ENCODE measurements at regions not wholly inside any gene's neighbourhood (a gene's known extent, or its start where the extent isn't known, plus 50 kb on each side); places are given as distances from the start of the nearest gene placed in this dataset.
"Not testable (repeated sequence)": the region's sequence is repeated elsewhere in the genome, so short reads cannot be mapped to it uniquely, and the experiment has no call there.

DNA sequence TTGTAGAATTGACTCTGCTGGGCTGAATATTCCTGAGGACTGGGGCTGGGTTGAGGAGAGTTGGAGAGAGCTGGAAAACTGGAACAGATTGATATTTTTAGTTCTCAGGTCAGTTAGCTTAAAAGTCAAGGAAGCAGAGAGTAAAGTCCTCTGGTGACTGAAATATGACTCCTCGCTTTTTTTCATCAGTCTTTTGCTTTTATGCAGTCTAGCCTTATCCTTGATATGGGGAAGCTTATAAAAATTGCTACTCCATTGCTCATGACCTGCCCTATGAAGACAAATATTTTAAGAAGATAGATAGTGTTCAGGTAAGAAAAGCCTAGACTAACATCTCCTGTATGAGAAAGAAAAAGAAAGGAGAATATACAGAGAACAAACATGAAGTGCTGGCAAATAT is 152.7 kb downstream of the C4orf33 start:
- H3K27ac ChIP-seq (ENCODE audit: low read length), result no peak overlapping the region
- WGBS (ENCODE audit: insufficient coverage, low lambda C conversion rate), result 20% methylated on average over 1 of the region's 1 CpG
- no peaks in the 10 kb centered on the region for H3K4me1 ChIP-seq (ENCODE audit: control insufficient read depth, insufficient read depth, low read length)
- DNase-seq, result no peak
- no peaks in the 10 kb centered on the region for H3K9me3 ChIP-seq (ENCODE audit: control insufficient read depth, low read depth, low read length)
- no peak overlapping the region for H3K4me3 ChIP-seq (ENCODE audit: low read length)
- no peaks in the 10 kb centered on the region for H3K36me3 ChIP-seq (ENCODE audit: control insufficient read depth, insufficient read depth, low read length)
- no peaks in the 10 kb centered on the region for H3K27me3 ChIP-seq (ENCODE audit: control insufficient read depth, insufficient read depth, low read length)

DNA sequence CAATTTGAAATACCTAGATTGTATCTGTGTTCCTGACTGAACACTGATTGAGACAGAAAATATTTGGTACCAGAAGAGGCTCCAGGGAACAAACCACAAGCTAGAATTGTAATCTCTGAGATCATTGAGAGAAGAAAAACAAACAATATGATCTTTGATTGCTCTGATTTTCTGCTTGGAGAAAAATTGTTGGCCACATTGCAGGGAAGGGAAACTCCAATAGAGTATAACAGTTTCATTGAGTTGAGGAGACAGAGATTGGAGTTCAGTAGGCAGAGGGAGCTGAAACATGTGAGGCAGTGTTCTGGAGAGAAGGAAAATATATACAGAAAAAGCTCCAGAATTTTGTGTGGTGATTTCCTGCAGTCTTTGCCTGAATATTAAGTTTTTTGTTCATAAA is 158.2 kb downstream of the C4orf33 start:
- Histone ChIP-seq H3K27ac (ENCODE audit: low read length) (no peak overlapping the region), H3K27me3 (ENCODE audit: control insufficient read depth, insufficient read depth, low read length) (no peaks in the 10 kb centered on the region), H3K4me3 (ENCODE audit: low read length) (no peak overlapping the region), H3K9me3 (ENCODE audit: control insufficient read depth, low read depth, low read length) (no peaks in the 10 kb centered on the region), H3K36me3 (ENCODE audit: control insufficient read depth, insufficient read depth, low read length) (no peaks in the 10 kb centered on the region), H3K4me1 (ENCODE audit: control insufficient read depth, insufficient read depth, low read length) (no peaks in the 10 kb centered on the region)
- no peak for DNase-seq

DNA sequence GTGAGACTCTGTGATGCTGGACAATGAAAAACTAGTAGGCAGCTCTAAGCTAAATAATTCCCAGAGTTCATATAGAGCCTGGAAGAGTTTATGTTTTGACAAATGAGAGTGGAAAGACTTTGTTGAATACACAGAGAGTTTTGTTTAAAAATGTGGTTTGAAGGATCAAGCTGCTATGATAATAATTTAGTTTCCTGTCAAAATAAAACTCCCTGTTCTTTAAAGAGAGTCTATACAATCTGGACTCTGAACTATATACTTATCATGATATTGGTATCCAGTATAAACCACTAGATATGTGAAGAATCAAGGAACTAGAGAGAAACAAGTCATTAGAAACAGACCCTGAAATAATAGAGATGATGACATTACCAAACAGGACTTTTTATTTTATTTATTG is 158.6 kb downstream of the C4orf33 start:
- no peaks in the 10 kb centered on the region for H3K36me3 ChIP-seq (ENCODE audit: control insufficient read depth, insufficient read depth, low read length)
- H3K9me3 ChIP-seq (ENCODE audit: control insufficient read depth, low read depth, low read length), result no peaks in the 10 kb centered on the region
- no peak overlapping the region for H3K4me3 ChIP-seq (ENCODE audit: low read length)
- no peak overlapping the region for H3K27ac ChIP-seq (ENCODE audit: low read length)
- H3K27me3 ChIP-seq (ENCODE audit: control insufficient read depth, insufficient read depth, low read length), result no peaks in the 10 kb centered on the region
- no peak for DNase-seq
- H3K4me1 ChIP-seq (ENCODE audit: control insufficient read depth, insufficient read depth, low read length), result no peaks in the 10 kb centered on the region

DNA sequence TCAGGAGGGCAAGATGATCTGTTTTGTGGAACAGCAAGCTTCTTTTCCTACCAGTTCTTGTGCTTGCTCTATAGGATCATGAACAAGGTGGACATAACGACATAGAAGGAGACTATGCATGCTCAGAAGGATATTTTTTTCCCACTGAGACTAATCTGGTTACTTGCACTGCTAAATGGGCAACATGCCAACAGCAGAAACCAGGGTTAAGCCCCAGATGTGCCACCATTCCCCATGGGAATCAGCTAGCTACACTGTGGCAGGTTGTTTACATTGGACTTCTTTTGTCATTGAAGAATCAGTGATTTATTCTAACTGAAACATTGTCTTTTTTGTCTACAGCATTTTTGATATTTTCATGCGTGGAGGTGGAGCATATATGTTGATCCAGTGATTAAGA is 165.6 kb downstream of the C4orf33 start:
- Histone ChIP-seq H3K9me3 (ENCODE audit: control insufficient read depth, low read depth, low read length) (no peaks in the 10 kb centered on the region), H3K4me3 (ENCODE audit: low read length) (no peak overlapping the region), H3K4me1 (ENCODE audit: control insufficient read depth, insufficient read depth, low read length) (no peaks in the 10 kb centered on the region), H3K27ac (ENCODE audit: low read length) (no peak overlapping the region), H3K27me3 (ENCODE audit: control insufficient read depth, insufficient read depth, low read length) (no peaks in the 10 kb centered on the region), H3K36me3 (ENCODE audit: control insufficient read depth, insufficient read depth, low read length) (no peaks in the 10 kb centered on the region)
- no CpG with 5 or more reads among the region's 2 CpGs for WGBS (ENCODE audit: insufficient coverage, low lambda C conversion rate)
- no peak for DNase-seq

DNA sequence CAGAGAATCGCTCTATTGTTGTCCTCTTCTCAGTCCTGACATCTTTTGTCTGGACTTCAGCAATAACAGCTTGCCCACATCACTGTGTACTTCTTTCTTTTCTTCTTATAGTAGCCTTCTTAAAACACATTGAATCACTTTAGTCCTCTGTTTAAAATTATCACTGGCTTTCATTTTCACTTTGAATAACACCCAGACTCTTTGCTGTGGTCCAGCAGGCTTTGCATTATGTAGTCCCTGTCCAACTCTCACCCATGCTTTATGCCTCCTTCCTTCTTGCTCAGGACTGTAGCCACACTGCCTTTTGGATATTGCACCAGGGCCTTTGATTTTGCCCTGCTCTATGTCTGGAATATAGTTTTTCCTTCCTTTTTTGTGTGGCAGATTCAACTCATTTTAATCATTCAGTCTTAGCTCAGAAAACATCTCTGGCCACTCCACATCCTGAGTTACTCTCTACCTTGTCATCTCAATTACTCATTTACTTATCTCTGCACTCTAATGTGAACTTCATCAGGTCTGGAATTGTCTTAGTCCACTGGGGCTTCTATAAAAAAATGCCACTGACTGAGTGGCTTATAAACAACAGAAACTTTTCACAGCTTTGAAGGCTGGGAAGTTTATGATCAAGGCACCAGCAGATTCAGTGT is 168.2 kb downstream of the C4orf33 start:
- WGBS (ENCODE audit: insufficient coverage, low lambda C conversion rate), result 100% methylated on average over 1 of the region's 1 CpG
- Histone ChIP-seq H3K27me3 (ENCODE audit: control insufficient read depth, insufficient read depth, low read length) (no peaks in the 10 kb centered on the region), H3K4me1 (ENCODE audit: control insufficient read depth, insufficient read depth, low read length) (no peaks in the 10 kb centered on the region), H3K36me3 (ENCODE audit: control insufficient read depth, insufficient read depth, low read length) (no peaks in the 10 kb centered on the region), H3K9me3 (ENCODE audit: control insufficient read depth, low read depth, low read length) (no peaks in the 10 kb centered on the region), H3K4me3 (ENCODE audit: low read length) (no peak overlapping the region), H3K27ac (ENCODE audit: low read length) (no peak overlapping the region)
- DNase-seq, result no peak

DNA sequence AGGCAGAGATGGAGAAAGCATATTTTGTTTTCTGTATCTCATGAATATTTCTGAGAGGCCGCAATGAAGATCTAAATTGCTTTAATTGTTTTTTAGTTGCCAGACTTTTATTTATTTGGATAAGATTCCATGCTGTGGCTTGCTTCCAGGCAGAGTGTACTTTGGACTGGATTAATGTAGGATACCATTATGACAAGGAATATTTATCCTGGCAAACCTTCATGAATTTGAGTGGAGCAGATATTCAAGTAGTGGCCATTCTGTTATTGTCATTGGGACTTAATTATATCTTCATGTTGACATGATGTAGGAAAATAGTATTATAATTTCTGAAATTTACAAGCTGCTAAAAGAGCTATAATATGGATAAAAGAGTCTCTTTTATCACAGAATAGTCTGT is 182.9 kb downstream of the C4orf33 start:
- H3K27me3 ChIP-seq (ENCODE audit: control insufficient read depth, insufficient read depth, low read length), result no peaks in the 10 kb centered on the region
- H3K36me3 ChIP-seq (ENCODE audit: control insufficient read depth, insufficient read depth, low read length), result no peaks in the 10 kb centered on the region
- H3K9me3 ChIP-seq (ENCODE audit: control insufficient read depth, low read depth, low read length), result no peaks in the 10 kb centered on the region
- H3K4me3 ChIP-seq (ENCODE audit: low read length), result no peak overlapping the region
- no peaks in the 10 kb centered on the region for H3K4me1 ChIP-seq (ENCODE audit: control insufficient read depth, insufficient read depth, low read length)
- DNase-seq, result no peak
- no peak overlapping the region for H3K27ac ChIP-seq (ENCODE audit: low read length)
- 83% methylated on average over 1 of the region's 1 CpG for WGBS (ENCODE audit: insufficient coverage, low lambda C conversion rate)

DNA sequence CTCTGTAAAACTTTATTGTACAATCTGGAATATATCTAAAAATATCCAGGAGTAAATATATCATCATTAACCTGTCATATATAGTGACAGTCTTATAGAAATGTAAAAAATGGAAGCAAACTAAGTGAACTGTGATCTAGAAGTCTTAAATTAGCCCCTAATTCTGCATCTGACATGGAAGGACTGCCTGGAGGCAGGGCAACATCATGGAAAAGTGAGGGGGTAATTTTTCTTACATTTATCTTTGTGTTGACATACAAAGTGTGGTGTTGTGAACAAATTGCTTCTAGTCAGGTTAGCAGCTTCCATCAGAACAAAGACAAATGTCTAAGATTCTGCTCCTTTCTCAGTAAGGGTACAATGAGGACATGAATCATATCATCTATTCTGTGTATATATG is 186.3 kb downstream of the C4orf33 start:
- no peaks in the 10 kb centered on the region for H3K36me3 ChIP-seq (ENCODE audit: control insufficient read depth, insufficient read depth, low read length)
- H3K4me3 ChIP-seq (ENCODE audit: low read length), result no peak overlapping the region
- no peaks in the 10 kb centered on the region for H3K27me3 ChIP-seq (ENCODE audit: control insufficient read depth, insufficient read depth, low read length)
- H3K27ac ChIP-seq (ENCODE audit: low read length), result no peak overlapping the region
- DNase-seq, result no peak
- H3K4me1 ChIP-seq (ENCODE audit: control insufficient read depth, insufficient read depth, low read length), result no peaks in the 10 kb centered on the region
- no peaks in the 10 kb centered on the region for H3K9me3 ChIP-seq (ENCODE audit: control insufficient read depth, low read depth, low read length)

DNA sequence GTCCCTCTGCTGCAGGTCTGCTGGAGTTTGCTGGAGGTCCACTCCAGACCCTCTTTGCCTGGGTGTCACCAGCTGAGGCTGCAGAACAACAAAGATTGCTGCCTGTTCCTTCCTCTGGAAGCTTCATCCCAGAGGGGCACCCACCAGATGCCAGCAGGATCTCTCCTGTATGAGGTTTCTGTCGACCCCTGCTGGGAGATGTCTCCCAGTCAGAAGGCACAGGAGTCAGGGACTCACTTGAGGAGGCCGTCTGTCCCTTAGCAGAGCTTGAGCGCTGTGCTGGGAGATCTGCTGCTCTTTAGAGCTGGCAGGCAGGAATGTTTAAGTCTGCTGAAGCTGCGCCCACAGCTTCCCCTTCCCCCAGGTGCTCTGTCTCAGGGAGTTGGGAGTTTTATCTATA is 196.2 kb downstream of the C4orf33 start:
- H3K9me3 ChIP-seq (ENCODE audit: control insufficient read depth, low read depth, low read length); DNase-seq; H3K27me3 ChIP-seq (ENCODE audit: control insufficient read depth, insufficient read depth, low read length); H3K27ac ChIP-seq (ENCODE audit: low read length); H3K36me3 ChIP-seq (ENCODE audit: control insufficient read depth, insufficient read depth, low read length); H3K4me1 ChIP-seq (ENCODE audit: control insufficient read depth, insufficient read depth, low read length); H3K4me3 ChIP-seq (ENCODE audit: low read length): not testable (repeated sequence)
- no CpG with 5 or more reads among the region's 4 CpGs for WGBS (ENCODE audit: insufficient coverage, low lambda C conversion rate)

DNA sequence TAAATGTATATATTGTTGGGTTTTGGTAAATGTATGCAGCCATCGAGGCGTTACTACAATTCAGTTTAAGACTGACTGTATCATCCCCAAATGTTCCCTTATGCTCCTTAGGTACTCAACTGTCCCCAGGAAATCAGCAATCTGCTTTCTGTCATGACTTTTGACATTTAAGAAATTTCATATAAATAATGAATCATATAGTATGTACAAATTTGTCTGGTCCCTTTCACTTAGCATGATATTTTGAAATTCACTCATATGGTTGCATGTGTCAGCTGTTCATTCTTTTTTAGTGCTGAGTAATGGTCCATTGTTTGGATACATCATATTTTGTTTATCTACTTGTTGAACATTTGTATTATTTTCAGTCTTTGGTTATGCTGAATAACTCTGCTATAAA is 218.8 kb downstream of the C4orf33 start:
- no peak for DNase-seq
- Histone ChIP-seq H3K27me3 (ENCODE audit: control insufficient read depth, insufficient read depth, low read length) (no peaks in the 10 kb centered on the region), H3K4me1 (ENCODE audit: control insufficient read depth, insufficient read depth, low read length) (no peaks in the 10 kb centered on the region), H3K4me3 (ENCODE audit: low read length) (no peak overlapping the region), H3K27ac (ENCODE audit: low read length) (no peak overlapping the region), H3K36me3 (ENCODE audit: control insufficient read depth, insufficient read depth, low read length) (no peaks in the 10 kb centered on the region), H3K9me3 (ENCODE audit: control insufficient read depth, low read depth, low read length) (no peaks in the 10 kb centered on the region)
- WGBS (ENCODE audit: insufficient coverage, low lambda C conversion rate), result no CpG with 5 or more reads among the region's 2 CpGs

DNA sequence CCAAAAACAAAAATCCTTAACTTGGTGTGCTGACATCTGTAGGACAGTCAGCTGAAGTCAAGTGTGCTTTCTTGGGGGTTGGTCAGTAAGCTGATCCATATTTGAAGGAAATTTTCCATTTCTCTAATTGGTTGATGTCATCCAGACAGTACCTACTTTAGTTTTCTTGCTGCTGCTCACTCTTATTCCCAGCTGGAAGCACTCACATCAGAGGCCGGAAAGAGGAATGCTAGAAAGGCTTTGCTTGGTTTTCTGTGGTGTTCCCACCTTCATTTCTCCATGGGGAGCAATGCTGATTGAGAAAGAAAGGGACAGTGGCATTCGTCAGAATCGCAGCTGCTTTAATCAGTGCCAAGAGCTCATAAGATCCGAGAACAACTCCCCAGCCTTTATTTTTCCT is 227.0 kb downstream of the C4orf33 start:
- no peak overlapping the region for H3K27ac ChIP-seq (ENCODE audit: low read length)
- peaks cover 4% of the 10 kb centered on the region for H3K27me3 ChIP-seq (ENCODE audit: control insufficient read depth, insufficient read depth, low read length)
- no peak for DNase-seq
- no peak overlapping the region for H3K4me3 ChIP-seq (ENCODE audit: low read length)
- H3K36me3 ChIP-seq (ENCODE audit: control insufficient read depth, insufficient read depth, low read length), result no peaks in the 10 kb centered on the region
- H3K4me1 ChIP-seq (ENCODE audit: control insufficient read depth, insufficient read depth, low read length), result no peaks in the 10 kb centered on the region
- WGBS (ENCODE audit: insufficient coverage, low lambda C conversion rate), result 40% methylated on average over 1 of the region's 4 CpGs
- H3K9me3 ChIP-seq (ENCODE audit: control insufficient read depth, low read depth, low read length), result no peaks in the 10 kb centered on the region

DNA sequence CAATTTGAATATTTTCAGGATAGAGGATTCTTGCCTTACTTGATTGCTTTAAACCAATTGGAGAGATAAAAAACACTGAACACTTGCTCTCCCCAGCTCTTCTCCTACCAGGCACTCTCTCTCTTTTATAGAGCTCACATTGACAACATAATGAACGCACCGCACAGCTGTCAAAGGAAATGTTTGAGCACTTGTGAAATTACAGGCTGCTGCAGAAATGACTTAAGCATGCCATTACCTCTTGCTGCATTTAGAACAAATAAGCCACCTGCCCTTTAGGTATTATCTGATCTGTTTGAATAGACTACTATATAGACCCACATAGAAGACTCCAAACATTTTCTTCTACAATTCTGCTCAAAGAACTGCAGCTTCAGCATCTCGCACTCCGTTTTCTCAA is 227.7 kb downstream of the C4orf33 start:
- Histone ChIP-seq H3K4me3 (ENCODE audit: low read length) (no peak overlapping the region), H3K4me1 (ENCODE audit: control insufficient read depth, insufficient read depth, low read length) (no peaks in the 10 kb centered on the region), H3K27me3 (ENCODE audit: control insufficient read depth, insufficient read depth, low read length) (peaks cover 4% of the 10 kb centered on the region), H3K9me3 (ENCODE audit: control insufficient read depth, low read depth, low read length) (no peaks in the 10 kb centered on the region), H3K36me3 (ENCODE audit: control insufficient read depth, insufficient read depth, low read length) (no peaks in the 10 kb centered on the region), H3K27ac (ENCODE audit: low read length) (no peak overlapping the region)
- WGBS (ENCODE audit: insufficient coverage, low lambda C conversion rate), result 93% methylated on average over 2 of the region's 4 CpGs
- no peak for DNase-seq
